ENCODE measurements at regions not wholly inside any gene's neighbourhood (a gene's known extent, or its start where the extent isn't known, plus 50 kb on each side); places are given as distances from the start of the nearest gene placed in this dataset.

- H3K27me3 Mint-ChIP-seq (ENCODE audit: low read depth) = no peaks in the 10 kb centered on the region
- no peak overlapping the region for H3K27ac Mint-ChIP-seq
- H3K4me3 Mint-ChIP-seq = no peak overlapping the region
- H3K4me1 Mint-ChIP-seq (ENCODE audit: low read depth) = peaks cover 7% of the 10 kb centered on the region
- peaks cover 2% of the 10 kb centered on the region for H3K36me3 Mint-ChIP-seq (ENCODE audit: low read depth)
- peaks cover 9% of the 10 kb centered on the region for H3K9me3 Mint-ChIP-seq
These were observed 331.2 kb upstream of the TBL1XR1 start for GRCh38 chr3:177528306-177529070.

- Mint-ChIP-seq H3K9me3 (peaks cover 9% of the 10 kb centered on the region), H3K36me3 (ENCODE audit: low read depth) (peaks cover 2% of the 10 kb centered on the region), H3K27me3 (ENCODE audit: low read depth) (no peaks in the 10 kb centered on the region), H3K27ac (no peak overlapping the region), H3K4me3 (no peak overlapping the region), H3K4me1 (ENCODE audit: low read depth) (peaks cover 4% of the 10 kb centered on the region)
These were observed 331.8 kb upstream of the TBL1XR1 start for GRCh38 chr3:177529071-177529550.

- peaks cover 4% of the 10 kb centered on the region for H3K9me3 Mint-ChIP-seq
- no peaks in the 10 kb centered on the region for H3K27me3 Mint-ChIP-seq (ENCODE audit: low read depth)
- peaks cover 2% of the 10 kb centered on the region for H3K36me3 Mint-ChIP-seq (ENCODE audit: low read depth)
- no peak overlapping the region for H3K27ac Mint-ChIP-seq
- H3K4me3 Mint-ChIP-seq = no peak overlapping the region
- H3K4me1 Mint-ChIP-seq (ENCODE audit: low read depth) = peaks cover 3% of the 10 kb centered on the region
These were observed 332.5 kb upstream of the TBL1XR1 start for GRCh38 chr3:177529716-177530335.

- H3K27ac Mint-ChIP-seq = no peak overlapping the region
- no peaks in the 10 kb centered on the region for H3K9me3 Mint-ChIP-seq
- no peak overlapping the region for H3K4me3 Mint-ChIP-seq
- H3K36me3 Mint-ChIP-seq (ENCODE audit: low read depth) = peaks cover 2% of the 10 kb centered on the region
- no peaks in the 10 kb centered on the region for H3K27me3 Mint-ChIP-seq (ENCODE audit: low read depth)
- H3K4me1 Mint-ChIP-seq (ENCODE audit: low read depth) = no peaks in the 10 kb centered on the region
These were observed 333.6 kb upstream of the TBL1XR1 start for GRCh38 chr3:177530908-177531307.

GRCh38 chr3:177536873-177537272 is 339.6 kb upstream of the TBL1XR1 start:
- Mint-ChIP-seq H3K36me3 (ENCODE audit: low read depth) (peaks cover 2% of the 10 kb centered on the region), H3K4me1 (ENCODE audit: low read depth) (peaks cover 21% of the 10 kb centered on the region), H3K27ac (no peak overlapping the region), H3K9me3 (no peaks in the 10 kb centered on the region), H3K27me3 (ENCODE audit: low read depth) (peaks cover 4% of the 10 kb centered on the region), H3K4me3 (no peak overlapping the region)

GRCh38 chr3:177537612-177538011 is 340.3 kb upstream of the TBL1XR1 start:
- no peak overlapping the region for H3K4me3 Mint-ChIP-seq
- H3K9me3 Mint-ChIP-seq = no peaks in the 10 kb centered on the region
- H3K27me3 Mint-ChIP-seq (ENCODE audit: low read depth) = peaks cover 4% of the 10 kb centered on the region
- H3K36me3 Mint-ChIP-seq (ENCODE audit: low read depth) = peaks cover 2% of the 10 kb centered on the region
- H3K4me1 Mint-ChIP-seq (ENCODE audit: low read depth) = peaks cover 21% of the 10 kb centered on the region
- no peak overlapping the region for H3K27ac Mint-ChIP-seq

- H3K4me1 Mint-ChIP-seq (ENCODE audit: low read depth) = peaks cover 21% of the 10 kb centered on the region
- peaks cover 4% of the 10 kb centered on the region for H3K27me3 Mint-ChIP-seq (ENCODE audit: low read depth)
- H3K27ac Mint-ChIP-seq = peak overlapping the region; percentile 46
- H3K36me3 Mint-ChIP-seq (ENCODE audit: low read depth) = peaks cover 2% of the 10 kb centered on the region
- peak overlapping the region; percentile 52 for H3K4me3 Mint-ChIP-seq
- H3K9me3 Mint-ChIP-seq = no peaks in the 10 kb centered on the region
These were observed 340.9 kb upstream of the TBL1XR1 start for GRCh38 chr3:177538048-177538749.

- peak overlapping the region; percentile 46 for H3K27ac Mint-ChIP-seq
- peak overlapping the region; percentile 52 for H3K4me3 Mint-ChIP-seq
- peaks cover 21% of the 10 kb centered on the region for H3K4me1 Mint-ChIP-seq (ENCODE audit: low read depth)
- peaks cover 2% of the 10 kb centered on the region for H3K36me3 Mint-ChIP-seq (ENCODE audit: low read depth)
- H3K27me3 Mint-ChIP-seq (ENCODE audit: low read depth) = peaks cover 4% of the 10 kb centered on the region
- no peaks in the 10 kb centered on the region for H3K9me3 Mint-ChIP-seq
These were observed 341.8 kb upstream of the TBL1XR1 start for GRCh38 chr3:177538750-177539730.

- Mint-ChIP-seq H3K27me3 (ENCODE audit: low read depth) (peaks cover 4% of the 10 kb centered on the region), H3K4me3 (no peak overlapping the region), H3K36me3 (ENCODE audit: low read depth) (no peaks in the 10 kb centered on the region), H3K27ac (no peak overlapping the region), H3K4me1 (ENCODE audit: low read depth) (peaks cover 21% of the 10 kb centered on the region), H3K9me3 (no peaks in the 10 kb centered on the region)
These were observed 344.3 kb upstream of the TBL1XR1 start for GRCh38 chr3:177541541-177541940.

- Mint-ChIP-seq H3K4me1 (ENCODE audit: low read depth) (peaks cover 5% of the 10 kb centered on the region), H3K27ac (no peak overlapping the region), H3K27me3 (ENCODE audit: low read depth) (peaks cover 4% of the 10 kb centered on the region), H3K4me3 (no peak overlapping the region), H3K9me3 (no peaks in the 10 kb centered on the region), H3K36me3 (ENCODE audit: low read depth) (no peaks in the 10 kb centered on the region)
These were observed 348.7 kb upstream of the TBL1XR1 start for GRCh38 chr3:177545964-177546363.

- peaks cover 11% of the 10 kb centered on the region for H3K4me1 Mint-ChIP-seq (ENCODE audit: low read depth)
- H3K4me3 Mint-ChIP-seq = no peak overlapping the region
- no peaks in the 10 kb centered on the region for H3K27me3 Mint-ChIP-seq (ENCODE audit: low read depth)
- no peaks in the 10 kb centered on the region for H3K9me3 Mint-ChIP-seq
- no peaks in the 10 kb centered on the region for H3K36me3 Mint-ChIP-seq (ENCODE audit: low read depth)
- H3K27ac Mint-ChIP-seq = no peak overlapping the region
These were observed 350.5 kb upstream of the TBL1XR1 start for GRCh38 chr3:177547711-177548350.

GRCh38 chr3:177550667-177551066 is 353.4 kb upstream of the TBL1XR1 start:
- H3K4me1 Mint-ChIP-seq (ENCODE audit: low read depth) = peaks cover 15% of the 10 kb centered on the region
- no peak overlapping the region for H3K27ac Mint-ChIP-seq
- no peaks in the 10 kb centered on the region for H3K36me3 Mint-ChIP-seq (ENCODE audit: low read depth)
- no peaks in the 10 kb centered on the region for H3K9me3 Mint-ChIP-seq
- peak overlapping the region; percentile 4 for H3K4me3 Mint-ChIP-seq
- no peaks in the 10 kb centered on the region for H3K27me3 Mint-ChIP-seq (ENCODE audit: low read depth)

- Mint-ChIP-seq H3K36me3 (ENCODE audit: low read depth) (no peaks in the 10 kb centered on the region), H3K4me3 (no peak overlapping the region), H3K9me3 (no peaks in the 10 kb centered on the region), H3K4me1 (ENCODE audit: low read depth) (peaks cover 17% of the 10 kb centered on the region), H3K27me3 (ENCODE audit: low read depth) (no peaks in the 10 kb centered on the region), H3K27ac (peak overlapping the region; percentile 38)
These were observed 354.2 kb upstream of the TBL1XR1 start for GRCh38 chr3:177551431-177551836.
